Upper lobe of left lung (tissue), 4 donors: ENCODE measurements at regions not wholly inside any gene's neighbourhood (a gene's known extent, or its start where the extent isn't known, plus 50 kb on each side); places are given as distances from the start of the nearest gene placed in this dataset.

Experiments
- CTCF ChIP-seq, 6 experiments: fragments of 450-650 bp in 4 of 6; fragments of 200-600 bp in 2 of 6; sonication (generic) in 2 of 6; IDR thresholded peaks; one replicate each; pipeline ENCODE4 v1.5.1; 2016 to 2019; ENCODE audit warnings: antibody characterized with exemption in 6 of 6
- EP300 ChIP-seq, 4 donors: sonication (generic); formaldehyde crosslinking; IDR thresholded peaks; one replicate each; pipeline ENCODE4 v1.5.1; 2017; ENCODE audit warnings: antibody characterized with exemption in 4 of 4, control low read depth in 2 of 4
- POLR2A ChIP-seq, 4 donors: fragments of 450-650 bp; IDR thresholded peaks; one replicate each; pipeline ENCODE4 v1.5.1; 2016 to 2017; ENCODE audit warnings: antibody characterized with exemption in 4 of 4, mild to moderate bottlenecking in 2 of 4
- POLR2AphosphoS5 ChIP-seq, 2 donors: sonication (generic); formaldehyde crosslinking; IDR thresholded peaks; one replicate each; pipeline ENCODE4 v1.5.1; 2017; ENCODE audit warnings: antibody characterized with exemption in 2 of 2

DNA sequence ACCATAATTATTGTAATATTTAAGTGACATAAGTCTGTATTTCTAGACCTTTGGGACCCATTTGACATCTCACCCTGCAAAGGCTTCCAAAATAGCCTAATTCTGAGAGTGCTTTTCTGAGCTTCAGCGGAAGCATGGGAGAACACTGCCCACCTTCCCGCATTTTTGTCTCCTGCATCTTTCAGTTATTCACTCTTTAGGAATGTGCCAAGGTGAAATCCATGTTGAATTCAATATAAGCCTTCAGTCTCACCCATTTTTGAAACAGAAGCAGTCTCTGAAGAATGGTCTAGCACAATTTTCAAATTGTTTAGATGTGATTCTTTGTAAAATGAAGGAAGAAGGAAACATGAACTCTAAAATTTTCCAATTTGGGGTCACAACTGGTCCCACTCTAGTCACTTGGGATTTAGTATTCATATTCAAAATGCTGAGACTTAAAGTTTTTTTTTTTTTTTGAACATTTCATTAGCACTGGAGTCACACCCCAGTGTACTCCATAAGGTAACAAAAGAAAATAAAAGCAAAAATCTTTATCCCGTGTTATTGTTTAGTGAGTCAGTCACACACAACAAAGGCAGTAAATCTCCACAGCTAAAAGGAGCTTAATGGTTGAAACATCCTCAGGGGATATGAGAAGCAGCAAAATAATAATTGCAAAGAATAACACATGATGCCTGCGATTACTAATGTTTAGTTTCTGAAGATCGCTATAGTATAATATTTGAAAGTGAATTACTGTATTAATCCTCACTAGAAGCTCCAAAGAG lies 479.9 kb upstream of the BTBD3 start:
- TF ChIP-seq CTCF (IDR thresholded peaks at IDR 0.05), result no peak
- no peak for TF ChIP-seq POLR2A (IDR thresholded peaks at IDR 0.05)
- TF ChIP-seq POLR2AphosphoS5 (IDR thresholded peaks at IDR 0.05), result no peak
- TF ChIP-seq EP300 (IDR thresholded peaks at IDR 0.05), result no peak
